GM12875 (cell line): ENCODE measurements at regions not wholly inside any gene's neighbourhood (a gene's known extent, or its start where the extent isn't known, plus 50 kb on each side); places are given as distances from the start of the nearest gene placed in this dataset.

Experiments
- H3K4me3 ChIP-seq: one replicate; pipeline ENCODE4 v1.5.1; 2011; ENCODE audit warnings: low read depth, low read length, control low read depth
- TF ChIP-seq, protein P1 (sequence below): IDR thresholded peaks from 2 replicates; pipeline ENCODE4 v1.5.1; 2011; ENCODE audit warnings: low read depth, mild to moderate bottlenecking, control low read depth, inconsistent platforms, low read length, moderate library complexity, borderline replicate concordance; ENCODE audit not compliant: insufficient read depth

- TF ChIP-seq, protein P1, sequence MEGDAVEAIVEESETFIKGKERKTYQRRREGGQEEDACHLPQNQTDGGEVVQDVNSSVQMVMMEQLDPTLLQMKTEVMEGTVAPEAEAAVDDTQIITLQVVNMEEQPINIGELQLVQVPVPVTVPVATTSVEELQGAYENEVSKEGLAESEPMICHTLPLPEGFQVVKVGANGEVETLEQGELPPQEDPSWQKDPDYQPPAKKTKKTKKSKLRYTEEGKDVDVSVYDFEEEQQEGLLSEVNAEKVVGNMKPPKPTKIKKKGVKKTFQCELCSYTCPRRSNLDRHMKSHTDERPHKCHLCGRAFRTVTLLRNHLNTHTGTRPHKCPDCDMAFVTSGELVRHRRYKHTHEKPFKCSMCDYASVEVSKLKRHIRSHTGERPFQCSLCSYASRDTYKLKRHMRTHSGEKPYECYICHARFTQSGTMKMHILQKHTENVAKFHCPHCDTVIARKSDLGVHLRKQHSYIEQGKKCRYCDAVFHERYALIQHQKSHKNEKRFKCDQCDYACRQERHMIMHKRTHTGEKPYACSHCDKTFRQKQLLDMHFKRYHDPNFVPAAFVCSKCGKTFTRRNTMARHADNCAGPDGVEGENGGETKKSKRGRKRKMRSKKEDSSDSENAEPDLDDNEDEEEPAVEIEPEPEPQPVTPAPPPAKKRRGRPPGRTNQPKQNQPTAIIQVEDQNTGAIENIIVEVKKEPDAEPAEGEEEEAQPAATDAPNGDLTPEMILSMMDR = no peak
- no peak overlapping the region for H3K4me3 ChIP-seq
Measured at GRCh38 chr9:90308691-90309090, 333.9 kb downstream of the DIRAS2 start.

- no peak overlapping the region for H3K4me3 ChIP-seq
- TF ChIP-seq, protein P1 = no peak
Measured at GRCh38 chr9:90309809-90310520, 332.7 kb downstream of the DIRAS2 start.

DNA sequence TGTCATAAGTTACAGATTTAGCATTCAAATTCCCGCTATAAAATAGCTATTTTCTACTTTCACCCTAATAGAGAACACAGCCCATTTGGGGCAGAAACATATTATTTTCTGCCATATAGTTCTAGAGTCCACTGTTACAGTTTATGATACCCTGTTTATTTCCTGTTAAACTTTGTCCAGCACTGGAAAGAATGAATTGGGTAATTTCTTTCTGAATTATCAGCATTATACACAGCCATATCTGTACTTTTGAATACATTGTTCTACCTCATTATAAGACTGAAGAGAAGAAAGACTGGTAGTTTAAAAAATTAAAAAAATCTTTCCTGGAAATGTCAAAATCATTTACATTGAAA is 332.1 kb downstream of the DIRAS2 start:
- TF ChIP-seq, protein P1 = no peak
- no peak overlapping the region for H3K4me3 ChIP-seq

GRCh38 chr9:90311811-90312210 is 330.8 kb downstream of the DIRAS2 start:
- TF ChIP-seq, protein P1 = no peak
- no peak overlapping the region for H3K4me3 ChIP-seq

GRCh38 chr9:90322296-90322695 is 320.3 kb downstream of the DIRAS2 start:
- H3K4me3 ChIP-seq = no peak overlapping the region
- TF ChIP-seq, protein P1 = no peak

DNA sequence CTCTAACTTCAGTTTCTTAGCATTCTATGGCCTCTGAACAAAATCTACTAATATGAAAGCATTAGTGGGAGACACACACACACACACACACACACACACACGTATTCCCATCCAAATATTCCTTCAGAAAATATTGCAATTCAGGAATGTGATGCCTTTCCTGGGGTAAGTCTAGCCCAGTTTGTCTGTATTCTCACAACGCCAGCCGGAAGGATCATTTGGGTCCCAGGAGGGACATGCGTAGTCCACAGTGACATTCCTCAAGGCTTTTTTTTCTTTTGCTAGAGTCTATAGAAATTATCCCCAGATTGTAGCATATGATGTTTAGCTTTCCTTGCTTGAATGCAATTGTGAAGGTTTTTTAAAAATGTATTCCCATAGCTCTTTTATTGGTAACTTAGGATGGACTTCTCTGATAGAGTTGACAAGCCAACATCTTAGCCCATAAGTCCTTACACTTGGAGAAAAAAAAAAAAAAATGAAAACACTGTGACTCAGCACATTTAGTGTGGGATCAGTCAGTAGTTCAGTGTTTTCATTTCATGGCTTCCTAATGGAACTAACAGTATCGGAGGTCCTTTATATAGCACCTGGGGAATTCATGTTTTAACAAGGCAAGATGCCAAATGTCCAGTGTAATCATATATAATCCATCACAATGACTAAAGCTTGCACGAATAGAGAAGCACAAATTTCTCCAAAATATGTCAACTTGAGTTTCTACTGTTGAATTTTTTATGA is 316.5 kb downstream of the DIRAS2 start:
- TF ChIP-seq, protein P1 = no peak
- no peak overlapping the region for H3K4me3 ChIP-seq

DNA sequence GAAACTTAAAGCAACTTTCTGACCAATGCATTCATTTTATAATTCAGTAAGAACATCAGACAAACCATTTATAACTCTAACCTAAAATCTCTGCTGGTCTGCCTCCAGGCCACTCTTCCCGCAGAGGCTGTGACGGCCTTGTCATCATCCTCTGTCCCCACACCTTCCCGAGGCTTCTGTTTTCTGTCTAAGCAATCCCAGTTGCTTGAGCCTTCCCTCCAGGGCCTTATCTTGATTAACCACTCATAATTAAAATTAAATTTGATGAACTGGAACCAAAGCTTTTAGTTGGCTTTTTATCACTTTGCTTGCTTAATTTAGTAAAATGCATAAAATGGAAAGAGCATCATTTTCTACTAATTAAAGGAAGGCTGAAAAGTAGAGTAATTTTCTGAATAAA is 312.4 kb downstream of the DIRAS2 start:
- TF ChIP-seq, protein P1 = no peak

More for the DNA sequence above, 312.4 kb downstream of the DIRAS2 start:
- H3K4me3 ChIP-seq = no peak overlapping the region
